Type B pancreatic cell (in vitro differentiated cells): ENCODE measurements at regions not wholly inside any gene's neighbourhood (a gene's known extent, or its start where the extent isn't known, plus 50 kb on each side); places are given as distances from the start of the nearest gene placed in this dataset.

Experiments used
- DNase-seq: peaks from one replicate; pipeline ENCODE4 v3.0.0; 2021; ENCODE audit warnings: mixed read lengths; ENCODE audit not compliant: unreplicated experiment; ENCODE audit errors: extremely low spot score
- H3K27ac Mint-ChIP-seq: 2 replicates; pipeline ENCODE4 v1.8.0; 2021; ENCODE audit warnings: mild to moderate bottlenecking, mixed read lengths
- H3K27me3 Mint-ChIP-seq: 2 replicates; pipeline ENCODE4 v1.8.0; 2021; ENCODE audit warnings: mixed read lengths
- H3K36me3 Mint-ChIP-seq: 2 replicates; pipeline ENCODE4 v1.8.0; 2021; ENCODE audit warnings: mixed read lengths
- H3K4me1 Mint-ChIP-seq: one replicate; pipeline ENCODE4 v1.8.0; 2021; ENCODE audit warnings: mixed read lengths; ENCODE audit not compliant: unreplicated experiment
- H3K4me3 Mint-ChIP-seq: 2 replicates; pipeline ENCODE4 v1.8.0; 2021; ENCODE audit warnings: mild to moderate bottlenecking, mixed read lengths
- H3K9me3 Mint-ChIP-seq: 2 replicates; pipeline ENCODE4 v1.8.0; 2021; ENCODE audit warnings: mixed read lengths
- CTCF ChIP-seq: fragments of 200-600 bp; sonication (generic); conservative IDR thresholded peaks from 2 replicates; pipeline ENCODE4 v1.5.0; 2021; ENCODE audit warnings: antibody characterized with exemption, mild to moderate bottlenecking

- no peaks in the 10 kb centered on the region for H3K36me3 Mint-ChIP-seq
- no peak for DNase-seq
- peaks cover 2% of the 10 kb centered on the region for H3K27me3 Mint-ChIP-seq
- no peak overlapping the region for H3K4me3 Mint-ChIP-seq
- no peak overlapping the region for H3K27ac Mint-ChIP-seq
- H3K9me3 Mint-ChIP-seq: no peaks in the 10 kb centered on the region
- H3K4me1 Mint-ChIP-seq: peaks cover 21% of the 10 kb centered on the region
- no peak for TF ChIP-seq CTCF
Observed at GRCh38 chr13:106373304-106373988, 162.0 kb downstream of the EFNB2 start.

- no peak overlapping the region for H3K4me3 Mint-ChIP-seq
- peaks cover 21% of the 10 kb centered on the region for H3K4me1 Mint-ChIP-seq
- no peak for DNase-seq
- H3K9me3 Mint-ChIP-seq: no peaks in the 10 kb centered on the region
- H3K27ac Mint-ChIP-seq: no peak overlapping the region
- H3K36me3 Mint-ChIP-seq: no peaks in the 10 kb centered on the region
- TF ChIP-seq CTCF: no peak
- peaks cover 2% of the 10 kb centered on the region for H3K27me3 Mint-ChIP-seq
Observed at GRCh38 chr13:106372199-106373155, 163.0 kb downstream of the EFNB2 start.

GRCh38 chr13:106371024-106371423 lies 164.4 kb downstream of the EFNB2 start:
- Mint-ChIP-seq H3K36me3 (no peaks in the 10 kb centered on the region), H3K4me3 (no peak overlapping the region), H3K4me1 (peaks cover 21% of the 10 kb centered on the region), H3K27ac (no peak overlapping the region), H3K9me3 (no peaks in the 10 kb centered on the region), H3K27me3 (peaks cover 2% of the 10 kb centered on the region)
- TF ChIP-seq CTCF: no peak
- no peak for DNase-seq

GRCh38 chr13:106369858-106370257 lies 165.6 kb downstream of the EFNB2 start:
- H3K27me3 Mint-ChIP-seq: no peaks in the 10 kb centered on the region
- no peaks in the 10 kb centered on the region for H3K9me3 Mint-ChIP-seq
- DNase-seq: no peak
- peaks cover 21% of the 10 kb centered on the region for H3K4me1 Mint-ChIP-seq
- no peak overlapping the region for H3K4me3 Mint-ChIP-seq
- H3K36me3 Mint-ChIP-seq: no peaks in the 10 kb centered on the region
- H3K27ac Mint-ChIP-seq: no peak overlapping the region
- TF ChIP-seq CTCF: no peak

GRCh38 chr13:106369091-106369490 lies 166.4 kb downstream of the EFNB2 start:
- Mint-ChIP-seq H3K36me3 (no peaks in the 10 kb centered on the region), H3K4me1 (peaks cover 17% of the 10 kb centered on the region), H3K27ac (no peak overlapping the region), H3K27me3 (no peaks in the 10 kb centered on the region), H3K9me3 (no peaks in the 10 kb centered on the region), H3K4me3 (no peak overlapping the region)
- TF ChIP-seq CTCF: no peak
- no peak for DNase-seq
